Activated CD4-positive, alpha-beta T cell treated with anti-CD3 and anti-CD28 coated beads, Interleukin-2, Interleukin-6, amounts not matched to agents 100 ng/mL and 50 ng/mL, durations not matched to agents 16 hours and 8 hours (primary cell): ENCODE measurements at regions not wholly inside any gene's neighbourhood (a gene's known extent, or its start where the extent isn't known, plus 50 kb on each side); places are given as distances from the start of the nearest gene placed in this dataset.

Experiments
- DNase-seq: peaks from one replicate; pipeline ENCODE4 v3.0.0-alpha.2; 2020

- DNase-seq: no peak
Measured at GRCh38 chr2:239459606-239460005, 58.8 kb upstream of the HDAC4 start.

DNA sequence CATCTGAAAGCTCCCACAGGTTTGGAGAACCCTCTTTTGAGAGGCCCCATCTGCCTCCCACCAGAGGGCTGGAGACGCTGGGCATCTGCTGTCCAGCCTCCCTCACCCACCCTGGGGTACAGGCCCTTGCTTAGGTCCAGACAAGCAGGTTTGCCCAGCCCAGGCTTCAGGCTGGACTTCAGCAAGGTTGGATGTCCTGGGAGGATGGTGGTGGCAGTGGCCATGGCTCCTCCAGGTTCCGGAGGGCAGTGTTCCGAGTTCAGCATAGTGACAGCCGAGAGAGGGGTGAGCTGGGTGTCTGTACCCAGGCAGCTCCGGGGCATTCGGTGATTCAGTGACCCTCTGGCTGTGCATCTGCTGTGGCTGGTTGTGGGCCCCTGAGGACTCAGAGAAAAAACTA is 58.2 kb upstream of the HDAC4 start:
- DNase-seq: no peak

- DNase-seq: no peak
Measured at GRCh38 chr2:239457586-239458445, 57.0 kb upstream of the HDAC4 start.

- no peak for DNase-seq
Measured at GRCh38 chr2:239456940-239457339, 56.1 kb upstream of the HDAC4 start.

DNA sequence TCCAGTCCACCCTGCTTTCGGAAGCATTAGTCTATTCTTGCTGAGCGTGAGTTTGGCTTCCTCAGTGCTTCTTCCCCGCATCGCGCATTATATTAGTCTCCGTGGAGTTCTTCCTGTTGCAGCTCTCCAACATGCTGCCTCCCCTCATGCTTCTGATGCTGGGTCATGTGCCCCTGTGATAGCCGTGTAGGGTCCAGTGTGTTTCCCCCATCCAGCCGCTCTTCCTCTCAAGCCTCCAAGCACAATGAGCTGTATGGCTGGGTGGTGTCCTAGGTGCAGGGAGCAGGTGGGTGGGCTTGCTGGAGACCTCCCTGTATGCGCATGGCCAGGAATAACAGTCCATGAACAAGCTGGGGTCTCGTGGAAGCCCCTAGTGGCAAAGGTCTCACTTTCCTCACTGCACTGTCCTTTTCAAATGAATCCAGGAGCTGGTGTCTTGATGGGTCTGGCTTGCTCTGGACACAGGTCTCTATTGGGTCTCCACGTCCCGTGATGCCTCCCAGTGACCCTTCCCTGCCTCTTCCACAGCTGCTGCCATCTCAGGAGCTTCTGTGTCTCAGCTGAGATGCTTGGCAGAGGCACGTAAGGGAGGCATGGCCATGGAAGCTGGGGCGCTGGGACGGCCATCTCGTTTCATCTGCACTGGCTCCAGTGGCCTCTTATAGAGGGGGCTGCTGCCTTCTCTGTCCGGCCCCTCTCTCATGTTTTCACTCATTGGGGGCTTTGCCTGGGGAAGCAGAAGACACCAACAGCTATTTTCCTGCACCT is 54.8 kb upstream of the HDAC4 start:
- DNase-seq: no peak

DNA sequence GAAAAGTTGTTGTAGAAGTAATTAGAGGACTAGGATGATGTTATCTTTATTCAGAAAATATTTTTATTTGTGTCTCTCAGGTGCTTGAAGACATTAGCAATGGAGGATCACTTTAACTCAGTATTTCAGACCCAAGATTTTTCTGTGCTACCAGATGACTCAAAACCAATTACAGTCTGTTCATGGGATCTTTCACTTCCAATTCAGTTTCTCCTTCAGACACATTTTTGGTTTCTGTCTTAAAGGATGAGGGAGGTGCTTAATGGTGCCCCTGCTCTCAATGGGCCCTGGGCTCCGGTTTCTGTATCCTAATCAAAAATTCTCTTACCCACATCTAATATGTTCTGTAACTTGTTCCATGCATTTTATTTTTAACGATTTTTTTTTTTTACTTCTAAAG is 53.7 kb upstream of the HDAC4 start:
- no peak for DNase-seq
